WERI-Rb-1 (cell line): ENCODE measurements at regions not wholly inside any gene's neighbourhood (a gene's known extent, or its start where the extent isn't known, plus 50 kb on each side); places are given as distances from the start of the nearest gene placed in this dataset.

Source experiments
- DNase-seq: peaks from one replicate; pipeline ENCODE4 v3.0.0-alpha.2; 2020
- H3K27ac ChIP-seq: fragments of 250-450 bp; sonication (Bioruptor Pico); 2 replicates; pipeline ENCODE4 v1.5.1; 2020; ENCODE audit warnings: mild to moderate bottlenecking, moderate library complexity
- H3K27me3 ChIP-seq: fragments of 250-450 bp; sonication (Bioruptor Pico); 2 replicates; pipeline ENCODE4 v1.5.1; 2021; ENCODE audit warnings: mild to moderate bottlenecking, low read depth, moderate library complexity; ENCODE audit not compliant: insufficient read depth, severe bottlenecking
- H3K36me3 ChIP-seq: fragments of 250-450 bp; sonication (Bioruptor Pico); 2 replicates; pipeline ENCODE4 v1.5.1; 2020; ENCODE audit warnings: mild to moderate bottlenecking, moderate library complexity
- H3K4me3 ChIP-seq: 2 replicates; pipeline ENCODE4 v1.5.1; 2011; ENCODE audit warnings: low read depth, mild to moderate bottlenecking, control low read depth, low read length
- H3K9me3 ChIP-seq: fragments of 250-450 bp; sonication (Bioruptor Pico); 2 replicates; pipeline ENCODE4 v1.5.1; 2021; ENCODE audit warnings: mild to moderate bottlenecking, moderate library complexity; ENCODE audit not compliant: severe bottlenecking
- CTCF ChIP-seq: IDR thresholded peaks from 2 replicates; pipeline ENCODE4 v1.5.1; 2011; ENCODE audit warnings: low read depth, mild to moderate bottlenecking, control low read depth, inconsistent platforms, low read length

GRCh38 chr12:43099691-43100163 lies 452.3 kb downstream of the ADAMTS20 start:
- Histone ChIP-seq H3K9me3 (no peaks in the 10 kb centered on the region), H3K27ac (no peak overlapping the region), H3K27me3 (no peaks in the 10 kb centered on the region), H3K4me3 (no peak overlapping the region), H3K36me3 (no peaks in the 10 kb centered on the region)
- DNase-seq, result no peak
- no peak for TF ChIP-seq CTCF

- Histone ChIP-seq H3K9me3 (no peaks in the 10 kb centered on the region), H3K27me3 (no peaks in the 10 kb centered on the region), H3K4me3 (no peak overlapping the region), H3K36me3 (no peaks in the 10 kb centered on the region), H3K27ac (no peak overlapping the region)
- DNase-seq, result no peak
- TF ChIP-seq CTCF, result no peak
These were observed 453.0 kb downstream of the ADAMTS20 start for GRCh38 chr12:43098766-43099550.

- DNase-seq, result no peak
These were observed 453.9 kb downstream of the ADAMTS20 start for GRCh38 chr12:43098071-43098470.

GRCh38 chr12:43097471-43097870 lies 454.5 kb downstream of the ADAMTS20 start:
- no peak for DNase-seq
- H3K27ac ChIP-seq, result no peak overlapping the region
- no peaks in the 10 kb centered on the region for H3K27me3 ChIP-seq
- no peak overlapping the region for H3K4me3 ChIP-seq
- H3K36me3 ChIP-seq, result no peaks in the 10 kb centered on the region
- no peaks in the 10 kb centered on the region for H3K9me3 ChIP-seq
- no peak for TF ChIP-seq CTCF

More at GRCh38 chr12:43098071-43098470, 453.9 kb downstream of the ADAMTS20 start:
- no peak for TF ChIP-seq CTCF
- Histone ChIP-seq H3K36me3 (no peaks in the 10 kb centered on the region), H3K27me3 (no peaks in the 10 kb centered on the region), H3K27ac (no peak overlapping the region), H3K9me3 (no peaks in the 10 kb centered on the region), H3K4me3 (no peak overlapping the region)

GRCh38 chr12:43095669-43096280 lies 456.2 kb downstream of the ADAMTS20 start:
- no peaks in the 10 kb centered on the region for H3K36me3 ChIP-seq
- H3K4me3 ChIP-seq, result no peak overlapping the region
- H3K9me3 ChIP-seq, result no peaks in the 10 kb centered on the region
- H3K27ac ChIP-seq, result no peak overlapping the region
- no peak for DNase-seq
- H3K27me3 ChIP-seq, result no peaks in the 10 kb centered on the region
- TF ChIP-seq CTCF, result no peak
